ENCODE measurements at regions not wholly inside any gene's neighbourhood (a gene's known extent, or its start where the extent isn't known, plus 50 kb on each side); places are given as distances from the start of the nearest gene placed in this dataset.
"Not testable (repeated sequence)": the region's sequence is repeated elsewhere in the genome, so short reads cannot be mapped to it uniquely, and the experiment has no call there.

DNA sequence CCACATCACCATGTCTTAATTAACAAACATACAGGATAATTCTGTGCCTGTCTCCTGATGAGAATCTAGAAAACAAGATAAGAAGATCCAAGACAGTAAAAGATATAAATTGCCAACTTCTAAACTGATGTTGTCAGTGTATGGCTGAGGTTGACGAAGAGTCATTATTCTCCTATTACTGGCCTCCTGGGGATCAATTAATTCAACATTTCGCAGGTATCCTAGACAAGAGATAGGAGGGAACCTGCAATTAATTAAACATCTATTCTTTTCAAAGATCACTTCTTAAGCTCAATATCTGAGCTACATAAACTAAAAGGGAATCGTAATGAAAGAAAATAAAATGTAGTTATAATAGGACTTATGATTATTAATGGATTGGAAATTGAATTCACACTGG lies 232.0 kb upstream of the GRIA1 start:
- Histone ChIP-seq H3K27me3 (no peaks in the 10 kb centered on the region), H3K9me3 (peaks cover 0 to 4% (median 0%) of the 10 kb centered on the region in 4 donors), H3K27ac (replicated peaks in 1 of 4) (no peak overlapping the region), H3K36me3 (no peaks in the 10 kb centered on the region), H3K4me3 (no peak overlapping the region), H3K4me1 (no peaks in the 10 kb centered on the region)
- TF ChIP-seq EP300 (IDR thresholded peaks at IDR 0.05) (no peak), POLR2A (IDR thresholded peaks at IDR 0.05; ENCODE audit: low read depth) (no peak), POLR2AphosphoS5 (IDR thresholded peaks at IDR 0.05) (no peak)
- TF ChIP-seq, protein P1, sequence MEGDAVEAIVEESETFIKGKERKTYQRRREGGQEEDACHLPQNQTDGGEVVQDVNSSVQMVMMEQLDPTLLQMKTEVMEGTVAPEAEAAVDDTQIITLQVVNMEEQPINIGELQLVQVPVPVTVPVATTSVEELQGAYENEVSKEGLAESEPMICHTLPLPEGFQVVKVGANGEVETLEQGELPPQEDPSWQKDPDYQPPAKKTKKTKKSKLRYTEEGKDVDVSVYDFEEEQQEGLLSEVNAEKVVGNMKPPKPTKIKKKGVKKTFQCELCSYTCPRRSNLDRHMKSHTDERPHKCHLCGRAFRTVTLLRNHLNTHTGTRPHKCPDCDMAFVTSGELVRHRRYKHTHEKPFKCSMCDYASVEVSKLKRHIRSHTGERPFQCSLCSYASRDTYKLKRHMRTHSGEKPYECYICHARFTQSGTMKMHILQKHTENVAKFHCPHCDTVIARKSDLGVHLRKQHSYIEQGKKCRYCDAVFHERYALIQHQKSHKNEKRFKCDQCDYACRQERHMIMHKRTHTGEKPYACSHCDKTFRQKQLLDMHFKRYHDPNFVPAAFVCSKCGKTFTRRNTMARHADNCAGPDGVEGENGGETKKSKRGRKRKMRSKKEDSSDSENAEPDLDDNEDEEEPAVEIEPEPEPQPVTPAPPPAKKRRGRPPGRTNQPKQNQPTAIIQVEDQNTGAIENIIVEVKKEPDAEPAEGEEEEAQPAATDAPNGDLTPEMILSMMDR (IDR thresholded peaks at IDR 0.05), result no peak
- WGBS, result 46% methylated on average over 3 of the region's 3 CpGs
- no peak for DNase-seq (ENCODE audit: extremely low spot score)
- intact Hi-C loops (cut with DNase I), result no loop called here

DNA sequence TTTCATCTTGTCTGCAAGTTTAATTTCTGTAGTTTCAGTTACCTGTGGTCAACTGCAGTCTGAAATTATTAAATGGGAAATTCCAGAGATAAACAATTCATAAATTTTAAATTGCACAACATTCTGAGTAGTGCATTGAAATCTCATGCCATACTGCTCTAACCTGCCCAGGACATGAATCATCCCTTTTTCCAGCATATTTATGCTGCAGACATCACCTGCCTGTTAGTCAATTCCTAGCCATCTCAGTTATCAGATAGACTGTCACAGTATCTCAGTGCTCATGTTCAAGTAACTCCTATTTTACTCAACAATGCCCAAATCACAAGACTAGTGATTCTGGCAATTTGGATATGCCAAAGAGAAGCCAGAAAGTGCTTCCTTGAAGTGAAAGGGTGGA lies 223.0 kb upstream of the GRIA1 start:
- Histone ChIP-seq H3K36me3 (no peaks in the 10 kb centered on the region), H3K9me3 (no peaks in the 10 kb centered on the region), H3K4me1 (no peaks in the 10 kb centered on the region), H3K4me3 (no peak overlapping the region), H3K27me3 (no peaks in the 10 kb centered on the region), H3K27ac (replicated peaks in 1 of 4) (no peak overlapping the region)
- TF ChIP-seq EP300 (IDR thresholded peaks at IDR 0.05) (no peak), POLR2A (IDR thresholded peaks at IDR 0.05; ENCODE audit: low read depth) (no peak), POLR2AphosphoS5 (IDR thresholded peaks at IDR 0.05) (no peak)
- TF ChIP-seq, protein P1 (IDR thresholded peaks at IDR 0.05), result no peak
- intact Hi-C loops (cut with DNase I), result no loop called here
- no peak for DNase-seq (ENCODE audit: extremely low spot score)

GRCh38 chr5:153275695-153276094 lies 214.8 kb upstream of the GRIA1 start:
- Histone ChIP-seq H3K4me1 (no peaks in the 10 kb centered on the region), H3K27me3 (no peaks in the 10 kb centered on the region), H3K36me3 (no peaks in the 10 kb centered on the region), H3K27ac (replicated peaks in 1 of 4) (no peak overlapping the region), H3K9me3 (no peaks in the 10 kb centered on the region), H3K4me3 (no peak overlapping the region)
- intact Hi-C loops (cut with DNase I), result no loop called here
- TF ChIP-seq EP300 (IDR thresholded peaks at IDR 0.05) (no peak), POLR2AphosphoS5 (IDR thresholded peaks at IDR 0.05) (no peak), POLR2A (IDR thresholded peaks at IDR 0.05; ENCODE audit: low read depth) (no peak)
- TF ChIP-seq, protein P1 (IDR thresholded peaks at IDR 0.05), result no peak
- WGBS, result 49% methylated on average over 3 of the region's 3 CpGs
- no peak for DNase-seq (ENCODE audit: extremely low spot score)

DNA sequence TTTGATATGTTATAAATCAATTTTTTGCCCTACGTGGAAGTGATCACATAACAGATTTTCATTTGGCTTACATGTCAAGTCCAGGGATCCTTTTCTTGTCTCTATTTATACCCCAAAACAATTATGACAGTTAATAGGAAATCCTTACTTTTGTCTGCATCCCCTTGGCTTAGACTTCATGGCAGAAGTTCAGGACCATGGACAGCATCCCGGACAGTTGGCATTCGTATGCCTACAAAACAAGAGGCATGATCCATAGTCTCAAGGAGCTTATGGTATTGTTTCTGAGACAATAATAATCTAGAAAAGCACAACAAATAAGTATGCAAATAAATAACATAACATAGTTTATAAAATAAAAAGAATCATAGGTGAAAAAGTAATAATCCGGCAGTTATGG lies 214.3 kb upstream of the GRIA1 start:
- no peaks in the 10 kb centered on the region for H3K9me3 ChIP-seq
- TF ChIP-seq POLR2A (IDR thresholded peaks at IDR 0.05; ENCODE audit: low read depth) (no peak), POLR2AphosphoS5 (IDR thresholded peaks at IDR 0.05) (no peak), EP300 (IDR thresholded peaks at IDR 0.05) (no peak)
- TF ChIP-seq, protein P1 (IDR thresholded peaks at IDR 0.05), result no peak
- H3K36me3 ChIP-seq, result no peaks in the 10 kb centered on the region
- no peak overlapping the region for H3K4me3 ChIP-seq
- no peak for DNase-seq (ENCODE audit: extremely low spot score)
- no peaks in the 10 kb centered on the region for H3K4me1 ChIP-seq
- intact Hi-C loops (cut with DNase I), result no loop called here
- WGBS, result 43% methylated on average over 4 of the region's 4 CpGs
- no peak overlapping the region for H3K27ac ChIP-seq (replicated peaks in 1 of 4)
- H3K27me3 ChIP-seq, result no peaks in the 10 kb centered on the region

- DNase-seq (ENCODE audit: extremely low spot score); H3K9me3 ChIP-seq; H3K36me3 ChIP-seq; H3K4me3 ChIP-seq; intact Hi-C loops (cut with DNase I); H3K27ac ChIP-seq (replicated peaks in 1 of 4); H3K4me1 ChIP-seq; H3K27me3 ChIP-seq: not testable (repeated sequence)
- WGBS, result no CpG with 5 or more reads among the region's 45 CpGs
These were observed 194.1 kb upstream of the GRIA1 start for GRCh38 chr5:153296251-153296844.
